HCT116 (cell line): ENCODE measurements at regions not wholly inside any gene's neighbourhood (a gene's known extent, or its start where the extent isn't known, plus 50 kb on each side); places are given as distances from the start of the nearest gene placed in this dataset.

Source experiments
- ATAC-seq: fragments of 200-7000 bp; cut with Tn5 transposase; 2 replicates; pipeline ENCODE4 v1.9.1; 2020; ENCODE audit warnings: mild to moderate bottlenecking, moderate library complexity
- BruUV-seq: library from RNA; stranded (reverse); fragments of 400-500 nt; replicated peaks from 2 replicates; lab custom pipeline; 2021; lab: Mats Ljungman, UMichigan
- CTCF ChIA-PET: fragments of 300-600 bp; sonication (Branson Sonifier 250); formaldehyde crosslinking; loops from one replicate; lab custom pipeline; 2021; ENCODE audit warnings: antibody characterized with exemption; lab: Charles Lee
- POLR2A ChIA-PET: fragments of 300-600, 350-600 bp; sonication (Branson Sonifier 250); formaldehyde crosslinking; loops from one replicate; lab custom pipeline; 2021; ENCODE audit warnings: antibody characterized with exemption; lab: Charles Lee
- RAD21 ChIA-PET, 2 experiments: fragments of 300-600 bp; sonication (Branson Sonifier 250); formaldehyde crosslinking; loops; one replicate each; lab custom pipeline; 2023; ENCODE audit warnings: low total read pairs in 2 of 2; ENCODE audit not compliant: uncharacterized antibody in 2 of 2, unreplicated experiment in 2 of 2, low non-redundant PET in 1 of 2; lab: Charles Lee
- DNase-seq: peaks from one replicate; pipeline ENCODE4 v3.0.0-alpha.2; 2010; ENCODE audit warnings: low read depth, low spot score
- H2AFZ ChIP-seq: fragments of 200-600 bp; shearing (Covaris generic), sonication (generic); 2 replicates; pipeline ENCODE4 v1.6.1; 2017; ENCODE audit warnings: low read depth, mixed run types, mixed read lengths, antibody characterized with exemption, low read length; ENCODE audit not compliant: poor library complexity, severe bottlenecking
- H3K27ac ChIP-seq: 2 replicates; pipeline ENCODE4 v1.5.1; 2012; ENCODE audit warnings: low read depth, low read length
- H3K27me3 ChIP-seq: fragments of 200-600 bp; sonication (generic); 2 replicates; pipeline ENCODE4 v1.6.1; 2016; ENCODE audit warnings: mixed run types, low read length, mixed read lengths; ENCODE audit not compliant: insufficient read depth
- H3K36me3 ChIP-seq, 2 experiments: fragments of 200-500 bp in 1 of 2; fragments of 200-600 bp in 1 of 2; sonication (Bioruptor generic) in 1 of 2; sonication (generic) in 1 of 2; 2 replicates each; pipeline versions ENCODE4 v1.5.1 to v1.6.1; 2014 to 2016; ENCODE audit warnings: low read length in 2 of 2, inconsistent platforms in 1 of 2, mixed read lengths in 1 of 2, mixed run types in 1 of 2; ENCODE audit not compliant: insufficient read depth in 2 of 2, control insufficient read depth in 1 of 2
- H3K4me1 ChIP-seq, 2 experiments: fragments of 200-600 bp in 1 of 2; sonication (generic) in 1 of 2; 2 replicates each; pipeline versions ENCODE4 v1.5.1 to v1.6.1; 2012 to 2017; ENCODE audit warnings: low read length in 2 of 2, inconsistent platforms in 1 of 2, mild to moderate bottlenecking in 1 of 2, mixed read lengths in 1 of 2, mixed run types in 1 of 2, moderate library complexity in 1 of 2; ENCODE audit not compliant: insufficient read depth in 2 of 2, control insufficient read depth in 1 of 2
- H3K4me2 ChIP-seq: fragments of 200-600 bp; sonication (generic); 2 replicates; pipeline ENCODE4 v1.6.1; 2017; ENCODE audit warnings: mixed run types, low read length, mixed read lengths
- H3K4me3 ChIP-seq, 2 experiments: fragments of 200-600 bp in 1 of 2; sonication (generic) in 1 of 2; replicated peaks in 1 of 2; 2 replicates each; pipeline ENCODE4 v1.5.1; 2011 to 2016; ENCODE audit warnings: low read length in 2 of 2, control low read depth in 1 of 2, low read depth in 1 of 2, mild to moderate bottlenecking in 1 of 2, mixed read lengths in 1 of 2, mixed run types in 1 of 2
- H3K79me2 ChIP-seq: fragments of 200-600 bp; sonication (generic); 2 replicates; pipeline ENCODE4 v1.6.1; 2017; ENCODE audit warnings: mild to moderate bottlenecking, mixed run types, low read length, moderate library complexity, mixed read lengths; ENCODE audit not compliant: insufficient read depth
- H3K9ac ChIP-seq: fragments of 200-600 bp; sonication (generic); 2 replicates; pipeline ENCODE4 v1.6.1; 2016; ENCODE audit warnings: low read length, mixed read lengths
- H3K9me2 ChIP-seq: fragments of 200-600 bp; sonication (generic), shearing (Covaris generic); 2 replicates; pipeline ENCODE4 v1.6.1; 2017; ENCODE audit warnings: mixed run types, mild to moderate bottlenecking, moderate library complexity; ENCODE audit not compliant: insufficient read depth
- H3K9me3 ChIP-seq, 2 experiments: fragments of 200-500 bp in 1 of 2; fragments of 200-600 bp in 1 of 2; sonication (Bioruptor generic) in 1 of 2; sonication (generic) in 1 of 2; 2 replicates each; pipeline ENCODE4 v1.6.1; 2014 to 2017; ENCODE audit warnings: low read length in 2 of 2, mixed read lengths in 2 of 2, inconsistent platforms in 1 of 2, low read depth in 1 of 2, mild to moderate bottlenecking in 1 of 2, mixed run types in 1 of 2, moderate library complexity in 1 of 2; ENCODE audit not compliant: control insufficient read depth in 1 of 2, insufficient read depth in 1 of 2
- H4K20me1 ChIP-seq: fragments of 200-600 bp; sonication (generic), shearing (Covaris generic); 2 replicates; pipeline ENCODE4 v1.6.1; 2017; ENCODE audit warnings: mixed run types, mild to moderate bottlenecking, moderate library complexity; ENCODE audit not compliant: insufficient read depth
- ATF3 ChIP-seq: IDR thresholded peaks from 2 replicates; pipeline ENCODE4 v1.6.1; 2012
- CBX3 ChIP-seq: IDR thresholded peaks from 2 replicates; pipeline ENCODE4 v1.6.1; 2012; ENCODE audit warnings: low read depth
- CEBPB ChIP-seq: IDR thresholded peaks from 2 replicates; pipeline ENCODE4 v1.6.1; 2012; ENCODE audit warnings: low read depth
- CTCF ChIP-seq, 3 experiments: fragments of 200-600 bp in 1 of 3; sonication (generic) in 1 of 3; IDR thresholded peaks in 2 of 3; conservative IDR thresholded peaks in 1 of 3; 2 replicates each; pipeline ENCODE4 v1.5.1; 2012 to 2017; ENCODE audit warnings: low read depth in 2 of 3, low read length in 2 of 3, antibody characterized with exemption in 1 of 3, borderline replicate concordance in 1 of 3, control low read depth in 1 of 3, mild to moderate bottlenecking in 1 of 3, mixed read lengths in 1 of 3, mixed run types in 1 of 3, moderate library complexity in 1 of 3; ENCODE audit not compliant: insufficient read depth in 1 of 3
- EGR1 ChIP-seq: IDR thresholded peaks from 2 replicates; pipeline ENCODE4 v1.6.1; 2012; ENCODE audit warnings: low read depth
- EZH2phosphoT487 ChIP-seq: fragments of 200-600 bp; IDR thresholded peaks from 2 replicates; pipeline ENCODE4 v1.6.1; 2018; ENCODE audit warnings: antibody characterized with exemption, borderline replicate concordance
- JUND ChIP-seq: IDR thresholded peaks from 2 replicates; pipeline ENCODE4 v1.6.1; 2012
- POLR2A ChIP-seq: IDR thresholded peaks from 2 replicates; pipeline ENCODE4 v1.7.0; 2011; ENCODE audit warnings: borderline replicate concordance; ENCODE audit not compliant: insufficient read depth, insufficient read length; ENCODE audit errors: extremely low read depth
- POLR2AphosphoS5 ChIP-seq: IDR thresholded peaks from 2 replicates; pipeline ENCODE4 v1.6.1; 2011; ENCODE audit warnings: mild to moderate bottlenecking, low read depth, low read length, moderate library complexity
- REST ChIP-seq: IDR thresholded peaks from 2 replicates; pipeline ENCODE4 v1.6.1; 2012; ENCODE audit warnings: low read depth
- SIN3A ChIP-seq: IDR thresholded peaks from 2 replicates; pipeline ENCODE4 v1.6.1; 2012; ENCODE audit warnings: low read depth
- SP1 ChIP-seq: IDR thresholded peaks from 2 replicates; pipeline ENCODE4 v1.6.1; 2012; ENCODE audit warnings: low read depth
- SRF ChIP-seq: IDR thresholded peaks from 2 replicates; pipeline ENCODE4 v1.6.1; 2012; ENCODE audit warnings: low read depth
- ZBTB33 ChIP-seq: IDR thresholded peaks from 2 replicates; pipeline ENCODE4 v1.6.1; 2011; ENCODE audit warnings: mild to moderate bottlenecking, low read length, moderate library complexity; ENCODE audit not compliant: insufficient replicate concordance; ENCODE audit errors: extremely low read depth
- ZFX ChIP-seq: fragments of 450-650 bp; IDR thresholded peaks from 2 replicates; pipeline ENCODE4 v1.6.1; 2017
- intact Hi-C: fragments of 100-400 bp; cut with micrococcal nuclease; formaldehyde crosslinking; loops from 2 replicates; pipeline ENCODE4 v1.10.0; 2022

- peak overlapping the region in 1 of 2 experiments; percentile 11; a peak in 1 of 4 replicates for H3K4me3 ChIP-seq
- ATAC-seq (no peak), DNase-seq (no peak)
- no peak for TF ChIP-seq SIN3A
- TF ChIP-seq CBX3, result no peak
- TF ChIP-seq EGR1, result no peak
- no peak for TF ChIP-seq REST
- TF ChIP-seq EZH2phosphoT487, result no peak
- TF ChIP-seq JUND, result no peak
- no peak for TF ChIP-seq POLR2AphosphoS5
- no peak for TF ChIP-seq SRF
- TF ChIP-seq SP1, result no peak
- TF ChIP-seq ZBTB33, result no peak
- TF ChIP-seq POLR2A, result no peak
- no peak for TF ChIP-seq ZFX
- no peak for TF ChIP-seq ATF3
- no peak for TF ChIP-seq CEBPB
- TF ChIP-seq CTCF (IDR thresholded peaks at IDR 0.05 in 2 of 3, conservative IDR thresholded peaks at IDR 0.05 in 1 of 3; ENCODE audit: borderline replicate concordance in 1 of 3, insufficient read depth in 1 of 3, low read depth in 2 of 3, low read length in 2 of 3), result no peak
- no peaks in the 10 kb centered on the region for H3K36me3 ChIP-seq
- ChIA-PET RAD21 (no interaction called here), CTCF (interaction anchor here (1.4 kb wide), 1 partner anchor 13 kb away, joined by 4 read pairs; no protein-coding TSS in a partner anchor), POLR2A (no interaction called here)
- peaks cover 0 to 19% of the 10 kb centered on the region in 2 experiments; a peak in 2 of 4 replicates for H3K4me1 ChIP-seq
- H2AFZ ChIP-seq, result no peak overlapping the region
- no peaks in the 10 kb centered on the region for H3K27me3 ChIP-seq
- H3K9ac ChIP-seq, result no peak overlapping the region
- H4K20me1 ChIP-seq, result no peaks in the 10 kb centered on the region
- H3K27ac ChIP-seq, result no peak overlapping the region
- BruUV-seq, result no TSS peak
- H3K79me2 ChIP-seq, result no peaks in the 10 kb centered on the region
- H3K9me2 ChIP-seq, result no peaks in the 10 kb centered on the region
- intact Hi-C loops, result no loop called here
- H3K4me2 ChIP-seq, result peak overlapping the region; percentile 61
- no peaks in the 10 kb centered on the region for H3K9me3 ChIP-seq
These were observed 180.7 kb upstream of the ZNF618 start for GRCh38 chr9:113695440-113695851.
